Esophagus (tissue), 2 donors: ENCODE measurements at regions not wholly inside any gene's neighbourhood (a gene's known extent, or its start where the extent isn't known, plus 50 kb on each side); places are given as distances from the start of the nearest gene placed in this dataset.

Experiments
- H3K27ac ChIP-seq, 2 donors: one replicate each; pipeline ENCODE4 v1.5.1; 2013; ENCODE audit warnings: low read depth in 2 of 2, mild to moderate bottlenecking in 2 of 2, inconsistent platforms in 1 of 2, low read length in 1 of 2, moderate library complexity in 1 of 2
- H3K27me3 ChIP-seq, 2 donors: one replicate each; pipeline ENCODE4 v1.6.1; 2013; ENCODE audit warnings: low read length in 2 of 2, control low read depth in 1 of 2, mild to moderate bottlenecking in 1 of 2; ENCODE audit not compliant: insufficient read depth in 2 of 2, control insufficient read depth in 1 of 2
- H3K36me3 ChIP-seq, 2 donors: one replicate each; pipeline ENCODE4 v1.6.1; 2013; ENCODE audit warnings: low read length in 1 of 2; ENCODE audit not compliant: control insufficient read depth in 2 of 2, insufficient read depth in 2 of 2
- H3K4me1 ChIP-seq, 2 donors: one replicate each; pipeline ENCODE4 v1.6.1; 2013; ENCODE audit warnings: low read length in 1 of 2; ENCODE audit not compliant: control insufficient read depth in 2 of 2, insufficient read depth in 2 of 2
- H3K4me3 ChIP-seq, 2 donors: one replicate each; pipeline ENCODE4 v1.5.1; 2013; ENCODE audit warnings: low read length in 2 of 2, mild to moderate bottlenecking in 2 of 2, low read depth in 1 of 2, moderate library complexity in 1 of 2
- H3K9me3 ChIP-seq, 2 donors: one replicate each; pipeline ENCODE4 v1.6.1; 2013; ENCODE audit warnings: mild to moderate bottlenecking in 2 of 2, low read depth in 1 of 2, low read length in 1 of 2, moderate library complexity in 1 of 2; ENCODE audit not compliant: control insufficient read depth in 2 of 2, insufficient read depth in 1 of 2
- WGBS, 2 donors: extraction: QIAGEN DNeasy Blood & Tissue Kit; methylation state at CpG; one replicate each; pipeline ENCODE4 v1.1.7; 2013; 5-methylcytosine and 5-hydroxymethylcytosine counted together
- donor health status: healthy with polysubstance abuse.
- donor health status: Bipolar disorder and iron deficiency.

GRCh38 chr18:2482706-2483475 lies 88.4 kb downstream of the METTL4 start:
- no peak overlapping the region for H3K4me3 ChIP-seq
- 86 to 93% methylated on average over 2 of the region's 2 CpGs for WGBS, 2 donors
- no peaks in the 10 kb centered on the region for H3K4me1 ChIP-seq
- no peak overlapping the region for H3K27ac ChIP-seq
- no peaks in the 10 kb centered on the region for H3K36me3 ChIP-seq
- H3K27me3 ChIP-seq = no peaks in the 10 kb centered on the region
- H3K9me3 ChIP-seq = no peaks in the 10 kb centered on the region

- no peak overlapping the region for H3K27ac ChIP-seq
- WGBS, 2 donors = 85 to 90% methylated on average over 1 of the region's 1 CpG
- H3K9me3 ChIP-seq = no peaks in the 10 kb centered on the region
- no peak overlapping the region for H3K4me3 ChIP-seq
- no peaks in the 10 kb centered on the region for H3K4me1 ChIP-seq
- no peaks in the 10 kb centered on the region for H3K27me3 ChIP-seq
- no peaks in the 10 kb centered on the region for H3K36me3 ChIP-seq
These were observed 85.3 kb downstream of the METTL4 start for GRCh38 chr18:2485983-2486382.

- Histone ChIP-seq H3K4me1 (no peaks in the 10 kb centered on the region), H3K36me3 (no peaks in the 10 kb centered on the region), H3K27ac (no peak overlapping the region), H3K4me3 (no peak overlapping the region), H3K27me3 (no peaks in the 10 kb centered on the region), H3K9me3 (no peaks in the 10 kb centered on the region)
- WGBS, 2 donors = 28 to 32% methylated on average over 4 of the region's 4 CpGs
These were observed 84.9 kb downstream of the METTL4 start for GRCh38 chr18:2486426-2486825.
